ENCODE measurements at regions not wholly inside any gene's neighbourhood (a gene's known extent, or its start where the extent isn't known, plus 50 kb on each side); places are given as distances from the start of the nearest gene placed in this dataset.

DNA sequence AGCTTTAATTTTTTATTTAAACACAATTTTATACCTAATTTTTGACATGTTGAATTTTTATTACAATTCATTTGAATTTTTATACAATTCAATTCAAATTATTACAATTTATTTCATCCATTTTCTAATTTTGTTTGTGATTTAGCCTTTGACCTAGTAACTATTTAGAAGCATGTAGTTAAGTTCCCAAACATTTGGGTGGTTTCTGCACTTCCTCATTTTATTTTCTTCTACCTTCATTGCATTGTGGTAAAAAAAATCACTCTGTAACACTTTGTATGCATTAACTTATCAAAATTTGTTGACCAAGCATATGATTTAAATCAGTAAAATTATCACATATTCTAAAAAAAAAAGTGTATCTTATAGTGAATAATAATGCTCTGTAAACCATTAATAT, 928.9 kb downstream of the ARAP2 start:
- ATAC-seq (ENCODE audit: low FRiP score in 2 of 2), result no peak
- no peaks in the 10 kb centered on the region for H3K27me3 ChIP-seq
- no peak overlapping the region for H3K27ac ChIP-seq
- H3K4me3 ChIP-seq, result no peak overlapping the region
- no peaks in the 10 kb centered on the region for H3K4me1 ChIP-seq
- no peaks in the 10 kb centered on the region for H3K36me3 ChIP-seq
- no peak for DNase-seq
- no peaks in the 10 kb centered on the region for H3K9me3 ChIP-seq
- no peak for TF ChIP-seq POLR2AphosphoS5 (IDR thresholded peaks at IDR 0.05)
- TF ChIP-seq CTCF (IDR thresholded peaks at IDR 0.05), result no peak
- TF ChIP-seq POLR2A (IDR thresholded peaks at IDR 0.05), result no peak
- no peak for TF ChIP-seq EP300 (IDR thresholded peaks at IDR 0.05)

DNA sequence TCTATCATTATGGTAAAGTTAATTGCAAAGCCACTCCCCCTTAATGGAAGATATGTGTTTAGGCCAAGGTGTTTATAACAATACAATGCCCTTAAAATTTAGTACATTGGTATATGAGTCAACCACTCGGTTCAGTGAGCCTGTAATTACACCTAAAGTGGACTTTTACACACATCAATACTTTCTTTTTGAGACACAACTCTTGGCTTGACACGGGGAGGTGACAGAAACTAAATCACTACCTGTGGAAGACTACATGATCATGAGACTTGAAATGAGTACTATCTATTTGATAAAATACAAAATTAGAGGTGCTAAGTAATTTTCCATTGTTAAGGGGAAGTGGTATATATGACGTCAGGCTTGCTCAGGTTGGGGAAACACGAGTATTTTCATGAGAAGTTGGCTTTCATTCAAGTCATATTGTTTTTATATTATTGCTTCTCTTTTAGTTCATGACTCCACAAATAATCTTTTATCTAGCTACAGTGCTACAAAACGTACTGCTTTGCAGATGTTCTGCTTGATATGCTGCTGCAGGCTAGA, 918.3 kb downstream of the ARAP2 start:
- TF ChIP-seq POLR2A (IDR thresholded peaks at IDR 0.05) (no peak), CTCF (IDR thresholded peaks at IDR 0.05) (no peak), POLR2AphosphoS5 (IDR thresholded peaks at IDR 0.05) (no peak), EP300 (IDR thresholded peaks at IDR 0.05) (no peak)
- H3K36me3 ChIP-seq, result no peaks in the 10 kb centered on the region
- DNase-seq (no peak), ATAC-seq (ENCODE audit: low FRiP score in 2 of 2) (no peak)
- no peak overlapping the region for H3K27ac ChIP-seq
- 65 to 68% methylated on average over 5 of the region's 5 CpGs for WGBS, 2 donors
- H3K4me3 ChIP-seq, result no peak overlapping the region
- no peaks in the 10 kb centered on the region for H3K27me3 ChIP-seq
- H3K9me3 ChIP-seq, result no peaks in the 10 kb centered on the region
- H3K4me1 ChIP-seq, result no peaks in the 10 kb centered on the region

DNA sequence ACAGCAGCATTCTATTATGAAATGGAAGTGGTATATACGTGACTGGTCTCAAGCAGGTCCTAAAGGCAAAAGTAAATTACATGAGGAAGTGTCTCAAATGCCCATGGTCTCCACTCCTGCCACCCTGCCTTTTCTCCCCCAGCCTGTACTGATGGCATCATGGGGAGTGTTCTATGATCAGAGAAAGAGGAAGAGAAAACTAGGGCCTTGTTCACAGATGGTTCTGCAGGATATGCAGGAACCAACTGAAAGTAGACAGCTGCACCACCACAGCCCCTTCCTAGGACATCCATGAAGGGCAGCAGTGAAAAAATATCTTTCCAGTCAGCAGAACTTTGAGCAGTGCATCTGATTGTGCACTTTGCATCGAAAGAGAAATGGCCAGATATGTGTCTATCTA, 901.5 kb downstream of the ARAP2 start:
- Histone ChIP-seq H3K4me1 (no peaks in the 10 kb centered on the region), H3K36me3 (no peaks in the 10 kb centered on the region), H3K27me3 (no peaks in the 10 kb centered on the region), H3K27ac (no peak overlapping the region), H3K9me3 (no peaks in the 10 kb centered on the region), H3K4me3 (no peak overlapping the region)
- WGBS, 2 donors, result 67 to 69% methylated on average over 1 to 2 of the region's 2 CpGs
- DNase-seq (no peak), ATAC-seq (ENCODE audit: low FRiP score in 2 of 2) (no peak)
- TF ChIP-seq CTCF (IDR thresholded peaks at IDR 0.05) (no peak), POLR2AphosphoS5 (IDR thresholded peaks at IDR 0.05) (no peak), POLR2A (IDR thresholded peaks at IDR 0.05) (no peak), EP300 (IDR thresholded peaks at IDR 0.05) (no peak)

- Histone ChIP-seq H3K27me3 (no peaks in the 10 kb centered on the region), H3K36me3 (no peaks in the 10 kb centered on the region), H3K4me3 (no peak overlapping the region), H3K27ac (no peak overlapping the region), H3K9me3 (peaks cover 0 to 8% (median 0%) of the 10 kb centered on the region in 4 donors), H3K4me1 (no peaks in the 10 kb centered on the region)
- TF ChIP-seq EP300 (IDR thresholded peaks at IDR 0.05), result no peak
- no peak for TF ChIP-seq CTCF (IDR thresholded peaks at IDR 0.05)
- no peak for TF ChIP-seq POLR2A (IDR thresholded peaks at IDR 0.05)
- DNase-seq (no peak), ATAC-seq (ENCODE audit: low FRiP score in 2 of 2) (no peak)
- WGBS, 2 donors, result 67 to 76% methylated on average over 2 of the region's 2 CpGs
Observed at GRCh38 chr4:35347276-35347675, 897.0 kb downstream of the ARAP2 start.

DNA sequence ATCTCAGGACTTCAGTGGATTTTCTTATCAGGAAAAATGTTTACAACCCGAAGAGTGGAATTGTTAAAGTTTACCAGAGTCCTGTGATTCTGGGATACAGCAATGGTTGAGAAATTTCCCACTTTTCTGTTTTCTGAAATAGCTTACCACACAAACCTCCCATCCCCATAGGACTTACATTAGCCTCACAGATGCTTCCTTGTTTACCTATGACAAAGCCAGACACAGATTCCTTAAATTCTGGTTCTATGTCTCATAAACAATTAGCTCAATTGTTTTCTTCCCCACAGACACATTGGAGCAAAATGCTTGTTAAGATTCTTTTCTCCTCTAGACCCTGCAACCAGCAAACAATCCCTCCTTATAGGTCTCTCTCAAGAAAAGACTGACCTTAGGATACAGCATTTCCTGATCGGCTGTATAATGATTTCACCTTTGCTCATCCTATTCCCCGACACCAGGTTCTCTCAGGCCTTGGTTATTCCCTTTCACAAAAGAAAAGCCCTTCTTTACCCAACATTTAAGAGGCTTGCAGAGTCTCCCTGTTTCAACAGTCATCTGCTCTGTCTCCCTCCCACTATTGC, 886.2 kb downstream of the ARAP2 start:
- H3K4me3 ChIP-seq, result no peak overlapping the region
- TF ChIP-seq CTCF (IDR thresholded peaks at IDR 0.05) (no peak), EP300 (IDR thresholded peaks at IDR 0.05) (no peak), POLR2A (IDR thresholded peaks at IDR 0.05) (no peak), POLR2AphosphoS5 (IDR thresholded peaks at IDR 0.05) (no peak)
- no peaks in the 10 kb centered on the region for H3K36me3 ChIP-seq
- H3K9me3 ChIP-seq, result no peaks in the 10 kb centered on the region
- WGBS, 2 donors, result 61 to 72% methylated on average over 3 of the region's 3 CpGs
- DNase-seq, result no peak
- no peak for ATAC-seq (ENCODE audit: low FRiP score in 2 of 2)
- H3K4me1 ChIP-seq, result no peaks in the 10 kb centered on the region
- H3K27me3 ChIP-seq, result no peaks in the 10 kb centered on the region
- H3K27ac ChIP-seq, result no peak overlapping the region
